ENCODE measurements at regions not wholly inside any gene's neighbourhood (a gene's known extent, or its start where the extent isn't known, plus 50 kb on each side); places are given as distances from the start of the nearest gene placed in this dataset.

GRCh38 chr18:52136532-52136931 lies 203.5 kb upstream of the DCC start:
- H3K4me3 ChIP-seq, result no peak overlapping the region
- no peaks in the 10 kb centered on the region for H3K27me3 ChIP-seq (ENCODE audit: low read depth)
- H3K4me1 ChIP-seq, result no peaks in the 10 kb centered on the region
- TF ChIP-seq CTCF (IDR thresholded peaks at IDR 0.05), result no peak
- intact Hi-C loops (cut with DNase I), result no loop called here
- H3K27ac ChIP-seq, result no peak overlapping the region
- DNase-seq, result no peak
- H3K36me3 ChIP-seq, result no peaks in the 10 kb centered on the region
- H3K9me3 ChIP-seq, result no peaks in the 10 kb centered on the region
- ATAC-seq, result no peak

- H3K4me3 ChIP-seq, result no peak overlapping the region
- no peak overlapping the region for H3K27ac ChIP-seq
- H3K9me3 ChIP-seq, result no peaks in the 10 kb centered on the region
- ATAC-seq (no peak), DNase-seq (no peak)
- intact Hi-C loops (cut with DNase I), result no loop called here
- no peaks in the 10 kb centered on the region for H3K27me3 ChIP-seq (ENCODE audit: low read depth)
- TF ChIP-seq CTCF (IDR thresholded peaks at IDR 0.05), result no peak
- no peaks in the 10 kb centered on the region for H3K36me3 ChIP-seq
- no peaks in the 10 kb centered on the region for H3K4me1 ChIP-seq
These were observed 199.0 kb upstream of the DCC start for GRCh38 chr18:52140986-52141385.

GRCh38 chr18:52150050-52150449 lies 189.9 kb upstream of the DCC start:
- no peak for TF ChIP-seq CTCF (IDR thresholded peaks at IDR 0.05)
- H3K36me3 ChIP-seq, result no peaks in the 10 kb centered on the region
- no peak overlapping the region for H3K27ac ChIP-seq
- no peak overlapping the region for H3K4me3 ChIP-seq
- no peaks in the 10 kb centered on the region for H3K4me1 ChIP-seq
- no peaks in the 10 kb centered on the region for H3K27me3 ChIP-seq (ENCODE audit: low read depth)
- intact Hi-C loops (cut with DNase I), result no loop called here
- ATAC-seq (no peak), DNase-seq (no peak)
- H3K9me3 ChIP-seq, result no peaks in the 10 kb centered on the region

- ATAC-seq, result no peak
- Histone ChIP-seq H3K27me3 (ENCODE audit: low read depth) (no peaks in the 10 kb centered on the region), H3K4me3 (no peak overlapping the region), H3K9me3 (no peaks in the 10 kb centered on the region), H3K4me1 (no peaks in the 10 kb centered on the region), H3K36me3 (no peaks in the 10 kb centered on the region), H3K27ac (no peak overlapping the region)
- intact Hi-C loops (cut with DNase I), result no loop called here
- TF ChIP-seq CTCF (IDR thresholded peaks at IDR 0.05), result no peak
- no peak for DNase-seq
These were observed 188.0 kb upstream of the DCC start for GRCh38 chr18:52152036-52152435.

- intact Hi-C loops (cut with DNase I), result no loop called here
- no peak for ATAC-seq
- H3K27ac ChIP-seq, result no peak overlapping the region
These were observed 183.8 kb upstream of the DCC start for GRCh38 chr18:52156166-52156565.

More at GRCh38 chr18:52156166-52156565, 183.8 kb upstream of the DCC start:
- H3K4me1 ChIP-seq, result no peaks in the 10 kb centered on the region
- no peaks in the 10 kb centered on the region for H3K27me3 ChIP-seq (ENCODE audit: low read depth)
- no peaks in the 10 kb centered on the region for H3K9me3 ChIP-seq
- no peak for DNase-seq
- no peaks in the 10 kb centered on the region for H3K36me3 ChIP-seq
- TF ChIP-seq CTCF (IDR thresholded peaks at IDR 0.05), result no peak
- H3K4me3 ChIP-seq, result no peak overlapping the region

All from lower lobe of right lung (tissue), 2 donors.